GM18907 (cell line): ENCODE measurements at regions not wholly inside any gene's neighbourhood (a gene's known extent, or its start where the extent isn't known, plus 50 kb on each side); places are given as distances from the start of the nearest gene placed in this dataset.

Experiments used
- ATAC-seq: cut with Tn5 transposase; IDR thresholded peaks from one replicate; pipeline ENCODE4 v1.9.1; 2021; ENCODE audit warnings: mild to moderate bottlenecking, moderate library complexity; ENCODE audit not compliant: unreplicated experiment

GRCh38 chr11:79960461-79960860 is 519.6 kb upstream of the TENM4 start:
- ATAC-seq = no peak

GRCh38 chr11:79959318-79959717 is 518.5 kb upstream of the TENM4 start:
- ATAC-seq = no peak

- ATAC-seq = no peak
These were observed 516.9 kb upstream of the TENM4 start for GRCh38 chr11:79957702-79958101.

- no peak for ATAC-seq
These were observed 515.2 kb upstream of the TENM4 start for GRCh38 chr11:79956061-79956460.

GRCh38 chr11:79953629-79954028 is 512.8 kb upstream of the TENM4 start:
- ATAC-seq = no peak

- no peak for ATAC-seq
These were observed 509.9 kb upstream of the TENM4 start for GRCh38 chr11:79950741-79951140.

- no peak for ATAC-seq
These were observed 509.3 kb upstream of the TENM4 start for GRCh38 chr11:79950172-79950571.

GRCh38 chr11:79949574-79949973 is 508.7 kb upstream of the TENM4 start:
- ATAC-seq = no peak

- ATAC-seq = no peak
These were observed 501.8 kb upstream of the TENM4 start for GRCh38 chr11:79942646-79943045.

GRCh38 chr11:79942090-79942489 is 501.3 kb upstream of the TENM4 start:
- ATAC-seq = no peak

- no peak for ATAC-seq
These were observed 500.3 kb upstream of the TENM4 start for GRCh38 chr11:79940974-79941735.

GRCh38 chr11:79940165-79940564 is 499.3 kb upstream of the TENM4 start:
- ATAC-seq = no peak

- ATAC-seq = no peak
These were observed 498.3 kb upstream of the TENM4 start for GRCh38 chr11:79939111-79939510.

GRCh38 chr11:79937676-79938334 is 497.0 kb upstream of the TENM4 start:
- no peak for ATAC-seq

GRCh38 chr11:79932612-79933011 is 491.8 kb upstream of the TENM4 start:
- no peak for ATAC-seq

- no peak for ATAC-seq
These were observed 490.9 kb upstream of the TENM4 start for GRCh38 chr11:79931692-79932091.

GRCh38 chr11:79926707-79927106 is 485.9 kb upstream of the TENM4 start:
- ATAC-seq = no peak

GRCh38 chr11:79925570-79925969 is 484.7 kb upstream of the TENM4 start:
- peak; percentile 100 for ATAC-seq

- no peak for ATAC-seq
These were observed 481.8 kb upstream of the TENM4 start for GRCh38 chr11:79922641-79923040.

- ATAC-seq = no peak
These were observed 479.6 kb upstream of the TENM4 start for GRCh38 chr11:79920480-79920879.

GRCh38 chr11:79919350-79919749 is 478.5 kb upstream of the TENM4 start:
- ATAC-seq = no peak

- no peak for ATAC-seq
These were observed 478.0 kb upstream of the TENM4 start for GRCh38 chr11:79918846-79919245.

- ATAC-seq = no peak
These were observed 465.3 kb upstream of the TENM4 start for GRCh38 chr11:79906164-79906563.
